SK-N-SH treated with all-trans-retinoic acid at 6 μM for 48 hours (cell line): ENCODE measurements at regions not wholly inside any gene's neighbourhood (a gene's known extent, or its start where the extent isn't known, plus 50 kb on each side); places are given as distances from the start of the nearest gene placed in this dataset.

Experiments
- ATAC-seq: fragments of 200-7000 bp; cut with Tn5 transposase; 3 replicates; pipeline ENCODE4 v1.9.1; 2020; ENCODE audit warnings: mild to moderate bottlenecking, moderate library complexity
- ARNTL ChIP-seq: fragments of 450-650 bp; formaldehyde crosslinking; IDR thresholded peaks from 2 replicates; pipeline ENCODE4 v1.5.0; 2020; ENCODE audit warnings: low read depth, mild to moderate bottlenecking, moderate library complexity, borderline replicate concordance
- BACH2 ChIP-seq: fragments of 250-450 bp; sonication (Bioruptor Pico); IDR thresholded peaks from 2 replicates; pipeline ENCODE4 v1.9.0; 2021; ENCODE audit warnings: mild to moderate bottlenecking, borderline replicate concordance
- CREB5 ChIP-seq: fragments of 250-450 bp; sonication (Bioruptor Pico); IDR thresholded peaks from 2 replicates; pipeline ENCODE4 v1.5.1; 2020; ENCODE audit warnings: low read depth, mild to moderate bottlenecking, moderate library complexity
- CSRNP3 ChIP-seq: fragments of 250-450 bp; sonication (Bioruptor Pico); IDR thresholded peaks from 2 replicates; pipeline ENCODE4 v1.5.1; 2021; ENCODE audit warnings: mild to moderate bottlenecking, moderate library complexity
- ESRRG ChIP-seq: fragments of 250-450 bp; sonication (Bioruptor Pico); IDR thresholded peaks from 2 replicates; pipeline ENCODE4 v1.6.1; 2021; ENCODE audit warnings: mild to moderate bottlenecking
- GLIS3 ChIP-seq: fragments of 250-450 bp; sonication (Bioruptor Pico); IDR thresholded peaks from 2 replicates; pipeline ENCODE4 v1.5.0; 2020; ENCODE audit warnings: mild to moderate bottlenecking, moderate library complexity
- ISL1 ChIP-seq: fragments of 250-450 bp; sonication (Bioruptor Pico); IDR thresholded peaks from 2 replicates; pipeline ENCODE4 v2.1.2; 2022; ENCODE audit warnings: mild to moderate bottlenecking, moderate library complexity
- OSR1 ChIP-seq: fragments of 250-450 bp; sonication (Bioruptor Pico); IDR thresholded peaks from 2 replicates; pipeline ENCODE4 v1.8.0; 2022; ENCODE audit warnings: moderate library complexity, mild to moderate bottlenecking, inconsistent platforms
- PATZ1 ChIP-seq: fragments of 250-450 bp; sonication (Bioruptor Pico); IDR thresholded peaks from 2 replicates; pipeline ENCODE4 v1.8.0; 2020; ENCODE audit warnings: mild to moderate bottlenecking, moderate library complexity, borderline replicate concordance
- POU6F1 ChIP-seq: fragments of 250-450 bp; sonication (Bioruptor Pico); IDR thresholded peaks from 2 replicates; pipeline ENCODE4 v1.8.0; 2021; ENCODE audit warnings: low read depth, mild to moderate bottlenecking, moderate library complexity, borderline replicate concordance
- PPARA ChIP-seq: fragments of 250-450 bp; sonication (Bioruptor Pico); IDR thresholded peaks from 2 replicates; pipeline ENCODE4 v1.5.0; 2020; ENCODE audit warnings: mild to moderate bottlenecking, borderline replicate concordance
- RARB ChIP-seq: fragments of 250-450 bp; sonication (Bioruptor Pico); IDR thresholded peaks from 2 replicates; pipeline ENCODE4 v1.8.0; 2021; ENCODE audit warnings: mild to moderate bottlenecking, moderate library complexity
- SNAI2 ChIP-seq: fragments of 250-450 bp; sonication (Bioruptor Pico); IDR thresholded peaks from 2 replicates; pipeline ENCODE4 v1.5.0; 2020; ENCODE audit warnings: mild to moderate bottlenecking, moderate library complexity
- TCF4 ChIP-seq: fragments of 250-450 bp; sonication (Bioruptor Pico); IDR thresholded peaks from 2 replicates; pipeline ENCODE4 v1.8.0; 2021; ENCODE audit warnings: mild to moderate bottlenecking, moderate library complexity, borderline replicate concordance
- TOX ChIP-seq: fragments of 250-450 bp; sonication (Bioruptor Pico); IDR thresholded peaks from 2 replicates; pipeline ENCODE4 v1.8.0; 2021; ENCODE audit warnings: mild to moderate bottlenecking, moderate library complexity, borderline replicate concordance
- ZFP30 ChIP-seq: fragments of 450-650 bp; formaldehyde crosslinking; IDR thresholded peaks from 2 replicates; pipeline ENCODE4 v1.5.0; 2022; ENCODE audit warnings: mild to moderate bottlenecking, moderate library complexity
- ZNF565 ChIP-seq: fragments of 450-650 bp; formaldehyde crosslinking; conservative IDR thresholded peaks from 2 replicates; pipeline ENCODE4 v1.5.0; 2020; ENCODE audit warnings: low read depth, mild to moderate bottlenecking, moderate library complexity
- ZNF70 ChIP-seq: fragments of 450-650 bp; formaldehyde crosslinking; IDR thresholded peaks from 2 replicates; pipeline ENCODE4 v1.5.0; 2020; ENCODE audit warnings: mild to moderate bottlenecking, moderate library complexity
- ZNF8 ChIP-seq: fragments of 450-650 bp; formaldehyde crosslinking; IDR thresholded peaks from 2 replicates; pipeline ENCODE4 v1.5.0; 2020; ENCODE audit warnings: mild to moderate bottlenecking, moderate library complexity

GRCh38 chr6:23293653-23294052 lies 724.3 kb downstream of the HDGFL1 start (continued):
- TF ChIP-seq PPARA (CRISPR knock-in tag) (no peak), RARB (CRISPR knock-in tag) (no peak), ZFP30 (CRISPR knock-in tag) (no peak), GLIS3 (CRISPR knock-in tag) (no peak), BACH2 (CRISPR knock-in tag) (no peak), OSR1 (no peak), ZNF565 (CRISPR knock-in tag) (no peak), SNAI2 (CRISPR knock-in tag) (no peak)
- TF ChIP-seq, all 23 proteins: peak for 0

GRCh38 chr6:23301556-23301955 lies 732.2 kb downstream of the HDGFL1 start:
- no peak for ATAC-seq
- TF ChIP-seq GLIS3 (CRISPR knock-in tag) (no peak), CREB5 (CRISPR knock-in tag) (no peak), TCF4 (no peak), SNAI2 (CRISPR knock-in tag) (no peak), ZNF8 (CRISPR knock-in tag) (no peak), PATZ1 (no peak), RARB (CRISPR knock-in tag) (no peak), CSRNP3 (CRISPR knock-in tag) (no peak), ZNF70 (no peak), OSR1 (no peak), ARNTL (CRISPR knock-in tag) (no peak), ISL1 (no peak), TOX (CRISPR knock-in tag) (no peak), PPARA (CRISPR knock-in tag) (no peak), ZNF565 (CRISPR knock-in tag) (no peak), ESRRG (CRISPR knock-in tag) (no peak)
- TF ChIP-seq, all 23 proteins: peak for 0

- ATAC-seq, result no peak
- no peak for TF ChIP-seq TOX (CRISPR knock-in tag)
- TF ChIP-seq ISL1, result no peak
- TF ChIP-seq TCF4, result no peak
- TF ChIP-seq ZNF8 (CRISPR knock-in tag), result no peak
- TF ChIP-seq RARB (CRISPR knock-in tag), result no peak
- TF ChIP-seq PPARA (CRISPR knock-in tag), result no peak
- TF ChIP-seq SNAI2 (CRISPR knock-in tag), result no peak
- no peak for TF ChIP-seq ESRRG (CRISPR knock-in tag)
- TF ChIP-seq CSRNP3 (CRISPR knock-in tag), result no peak
- no peak for TF ChIP-seq ZFP30 (CRISPR knock-in tag)
- TF ChIP-seq POU6F1, result no peak
- no peak for TF ChIP-seq PATZ1
These were observed 733.1 kb downstream of the HDGFL1 start for GRCh38 chr6:23302514-23302913.
